ENCODE measurements at regions not wholly inside any gene's neighbourhood (a gene's known extent, or its start where the extent isn't known, plus 50 kb on each side); places are given as distances from the start of the nearest gene placed in this dataset.

GRCh38 chr20:53737396-53738038 lies 143.9 kb upstream of the ZNF217 start:
- TF ChIP-seq POLR2A (IDR thresholded peaks at IDR 0.05) (no peak), CTCF (IDR thresholded peaks at IDR 0.05) (no peak), POLR2AphosphoS5 (IDR thresholded peaks at IDR 0.05; ENCODE audit: insufficient read depth in 1 of 2, low read depth in 1 of 2) (no peak)

Measured in vagina (tissue), 2 donors.